PFSK-1 (cell line): ENCODE measurements at regions not wholly inside any gene's neighbourhood (a gene's known extent, or its start where the extent isn't known, plus 50 kb on each side); places are given as distances from the start of the nearest gene placed in this dataset.

Source experiments
- POLR2AphosphoS5 ChIP-seq: IDR thresholded peaks from 2 replicates; pipeline ENCODE4 v1.6.1; 2012; ENCODE audit warnings: low read depth, mild to moderate bottlenecking, control low read depth, low read length, moderate library complexity
- SIN3A ChIP-seq: IDR thresholded peaks from 2 replicates; pipeline ENCODE4 v1.6.1; 2012; ENCODE audit warnings: mild to moderate bottlenecking, low read length, moderate library complexity, borderline replicate concordance; ENCODE audit not compliant: insufficient read depth
- TAF1 ChIP-seq: IDR thresholded peaks from 2 replicates; pipeline ENCODE4 v1.6.1; 2012; ENCODE audit warnings: low read length, control low read depth, borderline replicate concordance; ENCODE audit not compliant: insufficient read depth
- TF ChIP-seq, protein P1 (sequence below), 2 experiments: IDR thresholded peaks; 2 replicates each; pipeline versions ENCODE4 v1.6.1 to v1.8.0; 2011 to 2012; ENCODE audit warnings: low read depth in 2 of 2, low read length in 2 of 2, control low read depth in 1 of 2, inconsistent platforms in 1 of 2, mild to moderate bottlenecking in 1 of 2, moderate library complexity in 1 of 2; ENCODE audit not compliant: insufficient read depth in 1 of 2

DNA sequence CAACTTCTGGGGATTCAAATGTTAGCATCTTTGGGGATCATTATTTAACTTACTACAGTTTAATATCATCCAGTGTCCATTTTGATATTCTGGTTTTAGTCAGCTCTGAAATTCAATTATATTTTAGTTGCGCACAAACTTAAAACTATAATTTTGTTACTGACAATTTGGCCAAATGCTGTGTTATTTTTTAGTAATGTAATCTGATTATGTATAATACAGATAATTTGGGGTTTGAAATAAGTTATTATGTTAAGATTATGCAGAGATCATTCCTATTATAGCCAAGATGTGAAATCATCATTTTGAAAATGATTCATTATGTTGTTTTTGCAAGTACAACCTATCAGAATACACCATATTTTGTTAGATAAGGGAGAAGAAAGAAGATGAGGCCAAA lies 706.1 kb downstream of the ROBO2 start:
- TF ChIP-seq, protein P1, sequence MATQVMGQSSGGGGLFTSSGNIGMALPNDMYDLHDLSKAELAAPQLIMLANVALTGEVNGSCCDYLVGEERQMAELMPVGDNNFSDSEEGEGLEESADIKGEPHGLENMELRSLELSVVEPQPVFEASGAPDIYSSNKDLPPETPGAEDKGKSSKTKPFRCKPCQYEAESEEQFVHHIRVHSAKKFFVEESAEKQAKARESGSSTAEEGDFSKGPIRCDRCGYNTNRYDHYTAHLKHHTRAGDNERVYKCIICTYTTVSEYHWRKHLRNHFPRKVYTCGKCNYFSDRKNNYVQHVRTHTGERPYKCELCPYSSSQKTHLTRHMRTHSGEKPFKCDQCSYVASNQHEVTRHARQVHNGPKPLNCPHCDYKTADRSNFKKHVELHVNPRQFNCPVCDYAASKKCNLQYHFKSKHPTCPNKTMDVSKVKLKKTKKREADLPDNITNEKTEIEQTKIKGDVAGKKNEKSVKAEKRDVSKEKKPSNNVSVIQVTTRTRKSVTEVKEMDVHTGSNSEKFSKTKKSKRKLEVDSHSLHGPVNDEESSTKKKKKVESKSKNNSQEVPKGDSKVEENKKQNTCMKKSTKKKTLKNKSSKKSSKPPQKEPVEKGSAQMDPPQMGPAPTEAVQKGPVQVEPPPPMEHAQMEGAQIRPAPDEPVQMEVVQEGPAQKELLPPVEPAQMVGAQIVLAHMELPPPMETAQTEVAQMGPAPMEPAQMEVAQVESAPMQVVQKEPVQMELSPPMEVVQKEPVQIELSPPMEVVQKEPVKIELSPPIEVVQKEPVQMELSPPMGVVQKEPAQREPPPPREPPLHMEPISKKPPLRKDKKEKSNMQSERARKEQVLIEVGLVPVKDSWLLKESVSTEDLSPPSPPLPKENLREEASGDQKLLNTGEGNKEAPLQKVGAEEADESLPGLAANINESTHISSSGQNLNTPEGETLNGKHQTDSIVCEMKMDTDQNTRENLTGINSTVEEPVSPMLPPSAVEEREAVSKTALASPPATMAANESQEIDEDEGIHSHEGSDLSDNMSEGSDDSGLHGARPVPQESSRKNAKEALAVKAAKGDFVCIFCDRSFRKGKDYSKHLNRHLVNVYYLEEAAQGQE (IDR thresholded peaks at IDR 0.05; ENCODE audit: insufficient read depth in 1 of 2, low read depth in 2 of 2, low read length in 2 of 2): no peak
- no peak for TF ChIP-seq POLR2AphosphoS5
- TF ChIP-seq TAF1: no peak
- TF ChIP-seq SIN3A: no peak
